Fibroblast of skin of abdomen (primary cell): ENCODE measurements at regions not wholly inside any gene's neighbourhood (a gene's known extent, or its start where the extent isn't known, plus 50 kb on each side); places are given as distances from the start of the nearest gene placed in this dataset.

ENCODE experiments used
- DNase-seq: peaks from one replicate; pipeline ENCODE4 v3.0.0-alpha.2; 2013

GRCh38 chr14:34208532-34208931 is 253.5 kb downstream of the SPTSSA start:
- no peak for DNase-seq

GRCh38 chr14:34205799-34206198 is 254.9 kb upstream of the EGLN3 start:
- DNase-seq = no peak

- no peak for DNase-seq
Observed at GRCh38 chr14:34204774-34205173, 253.9 kb upstream of the EGLN3 start.

- DNase-seq = peak; percentile 33
Observed at GRCh38 chr14:34203251-34203722, 252.4 kb upstream of the EGLN3 start.

- DNase-seq = no peak
Observed at GRCh38 chr14:34201909-34202637, 251.2 kb upstream of the EGLN3 start.

- peak; percentile 74 for DNase-seq
Observed at GRCh38 chr14:34199585-34199984, 248.7 kb upstream of the EGLN3 start.

GRCh38 chr14:34198096-34198495 is 247.2 kb upstream of the EGLN3 start:
- DNase-seq = no peak

GRCh38 chr14:34195964-34196363 is 245.1 kb upstream of the EGLN3 start:
- DNase-seq = no peak

GRCh38 chr14:34190717-34191116 is 239.8 kb upstream of the EGLN3 start:
- no peak for DNase-seq

- no peak for DNase-seq
Observed at GRCh38 chr14:34189866-34190265, 239.0 kb upstream of the EGLN3 start.

GRCh38 chr14:34187519-34188044 is 236.7 kb upstream of the EGLN3 start:
- no peak for DNase-seq

GRCh38 chr14:34187061-34187460 is 236.2 kb upstream of the EGLN3 start:
- no peak for DNase-seq

- no peak for DNase-seq
Observed at GRCh38 chr14:34184126-34184525, 233.3 kb upstream of the EGLN3 start.

GRCh38 chr14:34183478-34183877 is 232.6 kb upstream of the EGLN3 start:
- DNase-seq = no peak

- no peak for DNase-seq
Observed at GRCh38 chr14:34181338-34181737, 230.5 kb upstream of the EGLN3 start.

- DNase-seq = no peak
Observed at GRCh38 chr14:34180869-34181268, 230.0 kb upstream of the EGLN3 start.

- DNase-seq = no peak
Observed at GRCh38 chr14:34180434-34180833, 229.6 kb upstream of the EGLN3 start.

GRCh38 chr14:34179727-34180126 is 228.9 kb upstream of the EGLN3 start:
- DNase-seq = no peak

GRCh38 chr14:34177466-34177865 is 226.6 kb upstream of the EGLN3 start:
- DNase-seq = no peak

GRCh38 chr14:34175574-34175973 is 224.7 kb upstream of the EGLN3 start:
- DNase-seq = no peak

- DNase-seq = no peak
Observed at GRCh38 chr14:34174973-34175372, 224.1 kb upstream of the EGLN3 start.

GRCh38 chr14:34173916-34174315 is 223.0 kb upstream of the EGLN3 start:
- no peak for DNase-seq

- DNase-seq = no peak
Observed at GRCh38 chr14:34172550-34173368, 221.9 kb upstream of the EGLN3 start.

GRCh38 chr14:34172173-34172451 is 221.2 kb upstream of the EGLN3 start:
- no peak for DNase-seq
